Testis (tissue), 2 donors: ENCODE measurements at regions not wholly inside any gene's neighbourhood (a gene's known extent, or its start where the extent isn't known, plus 50 kb on each side); places are given as distances from the start of the nearest gene placed in this dataset.

Experiments
- DNase-seq: peaks from one replicate; pipeline ENCODE4 v3.0.0-alpha.2; 2019
- H3K27ac ChIP-seq, 2 donors: fragments of 200-600 bp; sonication (generic); one replicate each; pipeline ENCODE4 v1.5.1; 2019
- H3K27me3 ChIP-seq: fragments of 200-600 bp; sonication (generic); one replicate; pipeline ENCODE4 v1.5.1; 2019
- H3K36me3 ChIP-seq: fragments of 200-600 bp; sonication (generic); one replicate; pipeline ENCODE4 v1.5.1; 2017; ENCODE audit warnings: low read depth; ENCODE audit errors: missing control alignments
- H3K4me1 ChIP-seq: fragments of 200-600 bp; sonication (generic); one replicate; pipeline ENCODE4 v1.5.1; 2019
- H3K4me3 ChIP-seq, 2 donors: fragments of 200-600 bp; sonication (generic); one replicate each; pipeline ENCODE4 v1.5.1; 2017 to 2019
- H3K9me3 ChIP-seq: fragments of 200-600 bp; sonication (generic); one replicate; pipeline ENCODE4 v1.5.1; 2017
- CTCF ChIP-seq, 3 experiments: fragments of 450-650 bp in 2 of 3; fragments of 200-600 bp in 1 of 3; sonication (generic) in 1 of 3; IDR thresholded peaks; one replicate each; pipeline ENCODE4 v1.5.1; 2016 to 2019; ENCODE audit warnings: antibody characterized with exemption in 3 of 3, mild to moderate bottlenecking in 2 of 3, moderate library complexity in 1 of 3
- POLR2A ChIP-seq: fragments of 450-650 bp; IDR thresholded peaks from one replicate; pipeline ENCODE4 v1.6.1; 2017; ENCODE audit warnings: antibody characterized with exemption, mild to moderate bottlenecking, moderate library complexity
- WGBS, 2 donors: methylation state at CpG; one replicate each; pipeline ENCODE4 v1.1.5; 2018; 5-methylcytosine and 5-hydroxymethylcytosine counted together
- intact Hi-C: fragments of 100-400 bp; cut with DNase I; formaldehyde crosslinking; loops from one replicate; pipeline ENCODE4 v1.15.1; 2023; ENCODE audit warnings: low total_unique reads

DNA sequence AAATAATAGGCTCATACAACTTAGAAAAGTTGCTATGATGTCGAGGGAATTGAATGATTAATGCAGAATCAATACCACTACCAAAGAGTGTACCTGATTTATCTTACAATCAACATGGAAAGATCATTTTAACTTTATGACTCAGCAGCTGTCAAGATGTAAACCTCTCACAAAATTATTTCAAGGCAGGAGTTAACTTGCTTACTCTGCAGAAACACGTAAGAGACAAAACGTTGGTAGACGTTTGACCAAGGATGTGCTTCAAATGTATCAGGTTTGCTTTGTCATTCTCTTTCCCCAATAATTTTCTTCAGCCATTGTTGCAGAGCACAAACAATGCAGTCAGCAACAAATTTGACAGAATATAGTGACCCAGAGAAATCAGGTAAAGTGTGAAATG lies 415.8 kb upstream of the KIF2B start:
- Histone ChIP-seq H3K36me3 (no peaks in the 10 kb centered on the region), H3K4me3 (no peak overlapping the region), H3K4me1 (no peaks in the 10 kb centered on the region), H3K27ac (no peak overlapping the region), H3K9me3 (no peaks in the 10 kb centered on the region), H3K27me3 (no peaks in the 10 kb centered on the region)
- intact Hi-C loops, result no loop called here
- 77 to 83% methylated on average over 4 of the region's 4 CpGs for WGBS, 2 donors
- DNase-seq, result no peak
- TF ChIP-seq POLR2A, result no peak
- no peak for TF ChIP-seq CTCF (IDR thresholded peaks at IDR 0.05)

DNA sequence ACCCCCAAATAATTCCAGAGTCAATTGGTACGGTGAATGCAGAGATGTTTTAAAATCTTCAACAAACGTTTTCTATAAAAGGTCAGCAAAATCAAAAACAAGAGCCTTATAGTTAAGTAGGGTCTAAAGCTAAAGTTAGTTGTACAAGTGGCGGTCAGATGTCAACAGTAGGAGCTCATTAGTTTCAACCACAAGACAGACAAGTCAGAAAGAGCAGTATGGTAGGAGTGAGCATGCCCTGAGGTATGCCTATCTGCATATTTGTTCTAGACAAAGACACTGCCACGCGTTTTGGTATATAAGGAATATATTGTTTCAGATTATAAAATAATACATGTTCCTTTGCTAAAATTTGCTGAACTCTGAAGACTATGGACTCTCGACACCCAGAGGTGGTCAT lies 431.5 kb upstream of the KIF2B start:
- WGBS, 2 donors, result 78 to 84% methylated on average over 6 of the region's 6 CpGs
- no peak overlapping the region for H3K4me3 ChIP-seq

GRCh38 chr17:53390575-53390974 lies 432.2 kb upstream of the KIF2B start:
- TF ChIP-seq CTCF (IDR thresholded peaks at IDR 0.05) (no peak), POLR2A (no peak)

More for the DNA sequence above, 431.5 kb upstream of the KIF2B start:
- Histone ChIP-seq H3K36me3 (no peaks in the 10 kb centered on the region), H3K9me3 (no peaks in the 10 kb centered on the region), H3K27ac (no peak overlapping the region), H3K27me3 (no peaks in the 10 kb centered on the region), H3K4me1 (no peaks in the 10 kb centered on the region)
- intact Hi-C loops, result no loop called here
- TF ChIP-seq POLR2A (no peak), CTCF (IDR thresholded peaks at IDR 0.05) (no peak)
- DNase-seq, result no peak

GRCh38 chr17:53387745-53388144 lies 435.0 kb upstream of the KIF2B start:
- intact Hi-C loops, result no loop called here
- H3K9me3 ChIP-seq, result no peaks in the 10 kb centered on the region
- 31 to 42% methylated on average over 3 of the region's 3 CpGs for WGBS, 2 donors
- H3K4me1 ChIP-seq, result no peaks in the 10 kb centered on the region
- no peak overlapping the region for H3K4me3 ChIP-seq
- no peaks in the 10 kb centered on the region for H3K36me3 ChIP-seq
- H3K27ac ChIP-seq, result no peak overlapping the region
- DNase-seq, result no peak
- no peaks in the 10 kb centered on the region for H3K27me3 ChIP-seq
- TF ChIP-seq POLR2A (no peak), CTCF (IDR thresholded peaks at IDR 0.05) (no peak)

More at GRCh38 chr17:53390575-53390974, 432.2 kb upstream of the KIF2B start:
- no peak overlapping the region for H3K27ac ChIP-seq
- intact Hi-C loops, result no loop called here
- no peaks in the 10 kb centered on the region for H3K27me3 ChIP-seq
- no peak overlapping the region for H3K4me3 ChIP-seq
- no peaks in the 10 kb centered on the region for H3K9me3 ChIP-seq
- DNase-seq, result no peak
- no peaks in the 10 kb centered on the region for H3K4me1 ChIP-seq
- 52 to 54% methylated on average over 2 of the region's 2 CpGs for WGBS, 2 donors
- H3K36me3 ChIP-seq, result no peaks in the 10 kb centered on the region

DNA sequence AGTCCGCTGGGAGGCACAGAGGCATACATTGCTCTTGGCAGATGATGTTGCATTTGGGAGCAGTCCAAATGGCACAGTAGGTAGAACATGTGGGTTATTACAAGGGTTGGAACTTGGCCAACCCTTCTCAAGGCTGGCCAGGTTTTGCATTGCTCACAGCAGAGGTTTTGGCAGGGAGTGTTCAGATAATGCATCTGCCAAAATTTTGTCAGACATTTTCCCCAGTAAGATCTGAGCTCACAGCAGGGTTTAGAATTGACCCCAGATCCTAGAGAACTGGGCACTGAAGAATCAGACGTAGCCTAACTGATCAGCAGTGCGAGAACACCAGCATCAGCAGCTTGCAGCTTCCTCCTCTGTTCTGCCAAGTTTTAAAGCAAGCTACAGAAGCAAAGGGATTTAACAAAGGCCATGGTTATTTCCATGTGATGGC lies 468.8 kb upstream of the KIF2B start:
- Histone ChIP-seq H3K27ac (no peak overlapping the region), H3K27me3 (no peaks in the 10 kb centered on the region), H3K36me3 (no peaks in the 10 kb centered on the region), H3K9me3 (no peaks in the 10 kb centered on the region), H3K4me1 (no peaks in the 10 kb centered on the region), H3K4me3 (no peak overlapping the region)
- 43 to 66% methylated on average over 3 of the region's 3 CpGs for WGBS, 2 donors
- intact Hi-C loops, result no loop called here
- TF ChIP-seq POLR2A (no peak), CTCF (IDR thresholded peaks at IDR 0.05) (no peak)
- DNase-seq, result no peak
